A549 (cell line): ENCODE measurements at regions not wholly inside any gene's neighbourhood (a gene's known extent, or its start where the extent isn't known, plus 50 kb on each side); places are given as distances from the start of the nearest gene placed in this dataset.

ENCODE experiments used
- SMC3 ChIP-seq: fragments of >200 bp; sonication (Bioruptor Twin); formaldehyde crosslinking; IDR thresholded peaks from 3 replicates; pipeline ENCODE4 v1.6.1; 2018; ENCODE audit warnings: inconsistent platforms
- TF ChIP-seq, protein P1 (sequence below): fragments of >200 bp; sonication (Bioruptor Twin); formaldehyde crosslinking; IDR thresholded peaks from 3 replicates; pipeline ENCODE4 v1.5.1; 2016

DNA sequence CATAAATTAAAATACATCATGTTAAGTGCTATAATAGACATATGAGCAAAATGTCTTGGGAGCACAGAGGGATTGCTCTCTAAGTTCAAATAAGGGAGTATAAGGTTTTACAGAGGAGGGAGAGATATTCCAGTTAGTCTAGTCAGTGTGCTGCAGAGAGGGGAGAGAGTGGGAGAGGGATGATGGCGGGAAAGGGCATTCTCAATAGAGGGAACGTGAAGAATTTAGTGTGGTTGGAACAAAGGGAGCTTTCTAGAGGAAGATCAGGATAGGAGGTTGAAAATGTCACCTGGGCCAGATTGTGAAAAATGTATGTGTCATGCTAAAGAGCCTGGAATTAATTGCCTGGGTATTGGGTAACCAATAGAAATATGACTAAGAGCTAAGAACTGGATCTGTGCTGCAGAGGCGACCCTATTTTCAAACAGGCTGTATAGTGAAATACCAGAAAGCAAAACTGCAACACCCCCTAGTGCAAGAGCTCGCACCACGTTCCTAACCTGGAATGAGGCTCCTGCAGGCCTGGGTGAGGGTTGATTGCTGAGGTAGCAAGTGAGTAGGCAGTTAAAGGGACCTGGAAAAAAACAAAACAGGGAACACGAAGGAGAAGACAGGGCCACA, 791.8 kb upstream of the C9orf72 start:
- no peak for TF ChIP-seq SMC3
- TF ChIP-seq, protein P1, sequence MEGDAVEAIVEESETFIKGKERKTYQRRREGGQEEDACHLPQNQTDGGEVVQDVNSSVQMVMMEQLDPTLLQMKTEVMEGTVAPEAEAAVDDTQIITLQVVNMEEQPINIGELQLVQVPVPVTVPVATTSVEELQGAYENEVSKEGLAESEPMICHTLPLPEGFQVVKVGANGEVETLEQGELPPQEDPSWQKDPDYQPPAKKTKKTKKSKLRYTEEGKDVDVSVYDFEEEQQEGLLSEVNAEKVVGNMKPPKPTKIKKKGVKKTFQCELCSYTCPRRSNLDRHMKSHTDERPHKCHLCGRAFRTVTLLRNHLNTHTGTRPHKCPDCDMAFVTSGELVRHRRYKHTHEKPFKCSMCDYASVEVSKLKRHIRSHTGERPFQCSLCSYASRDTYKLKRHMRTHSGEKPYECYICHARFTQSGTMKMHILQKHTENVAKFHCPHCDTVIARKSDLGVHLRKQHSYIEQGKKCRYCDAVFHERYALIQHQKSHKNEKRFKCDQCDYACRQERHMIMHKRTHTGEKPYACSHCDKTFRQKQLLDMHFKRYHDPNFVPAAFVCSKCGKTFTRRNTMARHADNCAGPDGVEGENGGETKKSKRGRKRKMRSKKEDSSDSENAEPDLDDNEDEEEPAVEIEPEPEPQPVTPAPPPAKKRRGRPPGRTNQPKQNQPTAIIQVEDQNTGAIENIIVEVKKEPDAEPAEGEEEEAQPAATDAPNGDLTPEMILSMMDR: no peak
